Stimulated activated CD4-positive, alpha-beta T cell treated with anti-CD3 and anti-CD28 coated beads, Interleukin-1b, Interleukin-23, amount 100 ng/mL, for 48 hours (primary cell): ENCODE measurements at regions not wholly inside any gene's neighbourhood (a gene's known extent, or its start where the extent isn't known, plus 50 kb on each side); places are given as distances from the start of the nearest gene placed in this dataset.
"Not testable (repeated sequence)": the region's sequence is repeated elsewhere in the genome, so short reads cannot be mapped to it uniquely, and the experiment has no call there.

Source experiments
- DNase-seq: peaks from one replicate; pipeline ENCODE4 v3.0.0-alpha.2; 2020

DNA sequence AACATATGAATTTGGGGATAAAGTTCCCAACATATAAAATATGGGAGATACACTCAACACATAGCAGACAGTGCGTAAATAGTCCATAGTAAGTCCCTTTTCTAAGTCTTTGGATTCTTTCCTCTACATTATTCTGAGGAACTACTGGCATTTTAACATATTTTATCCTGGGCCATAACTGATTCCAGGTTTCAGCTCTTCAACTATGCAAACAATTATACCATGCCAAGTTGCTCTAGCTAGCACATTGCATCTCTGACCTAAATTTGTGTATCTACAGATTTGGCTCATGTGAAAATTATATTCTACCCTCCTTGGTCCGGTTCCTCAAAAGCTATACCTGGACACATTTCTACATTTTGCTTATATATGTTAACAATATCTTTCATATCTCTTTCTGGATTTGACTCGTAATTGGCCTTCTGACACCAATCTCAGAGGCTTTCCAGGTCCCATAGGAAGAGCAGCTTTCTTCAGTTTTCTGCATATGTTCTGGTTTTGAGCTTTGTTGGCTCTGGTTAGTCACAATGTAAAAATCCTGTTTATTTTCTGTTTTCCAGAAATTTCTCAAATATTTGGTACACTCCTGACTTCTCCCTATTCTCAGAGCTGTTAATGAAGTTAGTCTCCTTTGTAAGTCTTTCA is 305.4 kb downstream of the BMP4 start:
- no peak for DNase-seq

DNA sequence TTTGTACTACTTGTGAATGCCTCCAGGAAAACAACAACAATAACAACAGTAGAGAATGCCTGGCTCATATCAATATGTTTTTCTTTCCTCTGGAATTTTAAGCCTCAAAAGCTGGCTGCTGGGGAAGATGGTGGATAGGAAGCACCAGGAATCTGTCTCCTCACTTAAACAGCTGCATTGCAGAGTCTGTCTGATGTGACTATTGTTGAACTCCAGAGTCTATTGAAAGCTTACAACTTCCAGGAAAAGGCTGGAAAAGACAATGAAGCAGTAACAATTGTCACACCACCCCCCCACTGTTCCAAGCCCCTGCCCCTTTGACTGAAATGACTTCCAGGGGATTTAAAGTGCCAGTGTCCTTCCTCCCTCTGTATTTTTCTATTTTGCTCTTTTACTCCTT is 309.7 kb downstream of the BMP4 start:
- no peak for DNase-seq

DNA sequence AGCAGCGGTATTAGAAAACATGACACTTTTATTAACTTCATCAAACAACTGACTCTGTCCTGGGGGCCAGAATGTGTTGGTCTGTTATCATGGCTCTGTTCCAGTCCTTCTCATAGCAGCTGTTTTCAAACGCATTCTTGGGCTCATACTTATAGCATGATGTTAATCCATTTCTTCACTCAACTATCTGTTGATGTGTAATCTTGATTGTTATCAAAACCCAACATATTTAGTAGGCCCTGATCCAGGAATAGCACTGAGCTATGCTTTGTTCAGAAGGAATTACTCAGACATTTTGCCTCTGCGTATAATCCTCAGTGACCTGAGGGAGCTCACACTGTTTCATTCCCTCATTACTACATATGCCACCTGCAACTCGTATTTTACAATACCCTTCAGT is 315.9 kb downstream of the BMP4 start:
- DNase-seq, result no peak

DNA sequence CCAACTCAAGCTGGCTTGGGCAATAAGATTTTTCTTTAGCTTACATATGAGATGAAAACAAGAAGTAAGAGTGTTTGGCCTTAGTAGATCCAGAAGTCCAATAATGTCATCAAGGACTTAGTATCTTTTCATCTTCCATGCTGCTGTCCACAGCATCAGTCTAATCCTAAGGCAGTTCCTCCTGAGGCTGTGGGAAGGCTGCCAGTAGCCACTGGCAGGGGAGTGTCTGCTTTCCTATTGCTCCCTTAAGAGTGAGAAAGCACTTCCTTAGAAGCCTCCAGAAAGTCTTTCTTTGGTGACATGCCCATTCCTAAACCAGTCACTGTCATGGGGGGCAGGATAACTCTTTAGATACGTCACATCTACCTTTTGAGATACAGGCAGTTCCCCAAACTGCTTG is 317.7 kb downstream of the BMP4 start:
- no peak for DNase-seq

DNA sequence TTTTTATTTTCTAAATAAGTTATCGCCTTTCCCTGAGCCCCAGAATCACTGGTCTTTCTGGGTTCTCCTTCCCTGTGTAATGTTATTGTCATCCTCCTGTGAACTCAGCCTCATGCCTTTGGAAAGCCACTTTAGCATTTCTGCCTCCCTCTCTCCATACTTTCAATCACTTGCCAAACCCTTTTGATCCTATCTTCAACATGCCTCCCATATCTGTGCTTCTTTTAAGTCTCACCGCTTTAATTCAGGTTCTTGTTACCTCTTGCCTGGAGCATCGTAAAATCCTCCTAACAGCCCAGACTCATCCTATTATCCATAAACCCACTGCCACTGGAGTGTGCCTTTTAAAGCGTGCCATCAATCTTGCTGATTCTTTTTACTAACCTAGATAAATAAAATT is 321.8 kb downstream of the BMP4 start:
- no peak for DNase-seq

DNA sequence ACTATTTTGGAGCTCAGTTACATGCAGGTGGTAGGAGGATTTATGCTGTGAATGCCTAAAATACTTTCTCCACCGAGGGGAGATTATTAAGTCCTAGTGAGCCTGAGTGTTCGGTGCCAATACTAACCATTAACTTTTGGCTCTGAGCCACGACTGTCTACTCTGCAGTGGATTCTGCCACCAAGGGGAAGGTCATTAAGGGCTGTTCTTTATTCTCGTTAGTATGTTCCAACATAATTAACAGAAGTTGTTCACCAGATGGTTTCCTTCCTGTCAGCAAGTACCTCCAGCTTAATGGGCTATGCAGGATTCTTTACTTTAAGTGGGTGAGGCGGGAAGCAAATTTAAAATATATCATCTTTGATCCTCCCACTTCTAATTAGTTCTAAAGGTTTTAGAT is 326.3 kb downstream of the BMP4 start:
- no peak for DNase-seq

DNA sequence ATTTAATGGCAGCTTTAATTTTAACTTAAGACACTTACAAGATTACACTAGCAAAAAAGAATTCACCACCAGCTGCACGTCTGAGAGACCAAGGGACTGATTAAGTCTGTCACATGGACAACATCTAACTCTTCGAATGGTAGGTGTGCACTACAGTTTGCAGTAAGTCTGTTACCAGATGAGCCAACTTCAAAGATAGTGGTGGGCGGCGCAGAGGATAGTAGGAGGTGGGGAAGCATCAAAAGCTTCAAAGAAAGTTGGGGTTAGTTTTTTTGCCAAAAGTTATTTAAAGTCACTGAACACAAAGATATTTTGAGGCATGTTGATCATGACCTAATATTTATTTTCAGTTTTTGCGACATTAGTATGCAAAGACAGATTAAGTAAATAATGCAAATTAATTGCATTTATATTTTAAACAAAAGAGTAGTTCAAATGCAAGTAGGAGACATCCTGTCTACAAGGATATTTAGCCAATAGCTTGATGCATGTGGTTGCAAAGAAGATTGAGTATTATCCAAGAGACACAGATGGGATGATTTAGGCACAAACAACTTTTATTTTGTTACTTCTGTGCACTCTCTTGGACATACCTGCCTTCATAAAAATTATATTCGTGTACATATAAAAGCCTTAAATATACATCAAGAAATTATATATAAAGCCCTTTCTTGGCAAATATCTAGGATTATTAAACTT is 327.7 kb downstream of the BMP4 start:
- no peak for DNase-seq

DNA sequence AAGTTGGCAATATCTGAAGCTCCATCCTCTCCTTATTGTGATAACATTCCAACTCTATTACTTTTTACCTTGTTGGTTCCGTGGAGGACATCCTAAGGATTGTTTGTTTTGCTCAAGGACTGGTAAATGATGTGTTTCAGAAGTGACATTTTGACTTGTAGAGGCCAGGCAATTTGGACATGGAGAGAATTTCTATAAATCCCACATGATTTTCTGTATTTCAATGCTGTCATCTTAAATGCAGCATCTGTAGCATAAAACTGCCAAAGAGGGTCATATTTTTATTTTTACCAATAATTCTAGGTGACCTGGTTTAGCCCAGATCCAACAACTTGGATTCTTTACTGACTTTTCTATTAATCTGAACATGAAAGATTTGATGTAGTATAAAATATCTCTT is 328.4 kb downstream of the BMP4 start:
- no peak for DNase-seq

DNA sequence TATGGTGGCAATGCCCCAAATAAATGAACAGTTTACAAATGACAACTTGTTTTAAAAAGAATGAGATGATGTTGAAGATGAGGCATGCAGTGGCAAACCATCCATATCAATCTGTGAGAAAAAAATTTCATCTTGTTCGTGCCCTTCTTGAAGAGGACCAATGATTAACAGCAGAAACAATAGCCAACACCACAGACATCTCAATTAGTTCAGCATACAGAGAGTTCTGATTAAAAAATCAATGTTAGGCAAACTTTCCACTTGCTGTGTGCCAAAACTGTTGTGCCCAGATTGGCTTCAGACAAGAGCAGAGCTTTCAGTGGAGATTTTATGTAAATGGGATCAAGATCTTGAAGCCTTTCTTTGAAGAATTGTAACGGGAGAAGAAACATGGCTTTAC is 329.9 kb downstream of the BMP4 start:
- no peak for DNase-seq

DNA sequence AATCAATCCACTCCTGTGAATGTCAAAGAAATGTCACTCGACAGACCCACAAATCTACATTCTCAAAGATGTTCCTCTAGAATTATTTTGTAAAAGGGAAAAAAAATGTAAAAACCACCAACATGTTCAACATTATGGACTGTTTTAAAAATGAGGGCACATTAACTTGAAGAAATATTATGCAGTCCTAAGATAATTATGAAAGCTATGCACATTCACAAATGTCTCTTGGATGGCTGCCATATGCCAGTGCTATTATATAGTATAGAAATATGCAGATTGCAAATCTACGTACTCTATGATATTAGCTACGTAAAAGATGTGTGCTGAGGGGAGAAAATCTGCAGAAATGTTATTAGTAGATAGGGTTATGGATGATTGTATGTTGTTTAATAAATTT is 334.2 kb downstream of the BMP4 start:
- no peak for DNase-seq

DNA sequence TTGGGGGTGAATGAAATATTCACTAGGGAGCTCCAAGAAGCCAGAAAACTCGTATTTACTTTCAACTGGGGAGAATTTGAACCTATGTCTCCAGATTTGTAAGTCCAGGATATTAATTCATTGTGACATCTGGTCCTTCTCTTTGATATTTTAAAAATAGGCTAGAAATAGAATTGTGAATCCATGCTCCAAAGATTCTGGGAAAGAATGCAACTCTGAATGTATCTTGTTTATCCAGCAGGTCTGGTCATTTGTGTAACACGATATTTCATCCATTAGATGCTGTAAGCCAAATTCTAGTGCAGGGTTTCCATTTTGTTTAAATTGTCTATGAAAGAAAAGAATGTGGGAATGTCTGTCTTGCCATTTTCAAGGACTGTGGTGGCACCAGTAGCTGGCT is 334.7 kb downstream of the BMP4 start:
- no peak for DNase-seq

DNA sequence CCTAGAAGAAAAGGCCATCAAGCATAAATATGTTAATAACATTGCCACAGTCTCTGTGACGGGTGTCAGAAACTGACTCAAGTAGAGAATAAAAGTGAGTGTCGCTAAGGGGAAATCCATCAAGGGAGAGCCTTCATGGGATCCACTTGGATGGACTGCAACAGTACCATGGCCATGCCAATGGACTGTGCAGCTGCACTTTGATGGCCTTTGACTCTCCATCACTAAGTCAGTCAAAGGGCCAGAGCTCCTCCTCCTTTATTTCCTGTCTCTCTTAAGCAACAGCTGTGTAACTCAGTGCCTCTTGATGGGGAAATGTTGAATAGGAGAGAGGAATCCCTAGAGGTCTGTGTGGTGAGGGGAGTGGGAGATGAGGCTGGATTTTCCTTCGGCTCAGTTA is 335.2 kb downstream of the BMP4 start:
- no peak for DNase-seq

DNA sequence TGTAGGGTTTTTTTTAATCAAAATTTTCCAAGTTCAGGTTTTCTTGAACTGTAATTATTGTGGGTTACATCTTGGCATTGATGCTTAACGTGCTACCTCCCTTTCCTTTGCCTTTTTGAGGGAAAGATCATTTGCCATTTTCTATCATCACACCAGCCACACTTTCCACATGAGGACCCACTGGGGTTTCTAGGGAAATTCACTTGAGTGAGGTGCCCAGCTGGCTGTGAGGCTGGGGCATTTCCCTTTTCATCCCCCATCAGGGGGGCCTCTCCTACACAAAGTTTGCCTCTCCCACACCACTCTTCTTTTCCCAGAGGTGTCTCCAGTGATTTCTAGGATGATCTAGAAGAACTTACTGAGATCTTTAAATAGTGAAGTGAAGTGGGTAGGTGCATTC is 335.7 kb downstream of the BMP4 start:
- DNase-seq, result no peak

DNA sequence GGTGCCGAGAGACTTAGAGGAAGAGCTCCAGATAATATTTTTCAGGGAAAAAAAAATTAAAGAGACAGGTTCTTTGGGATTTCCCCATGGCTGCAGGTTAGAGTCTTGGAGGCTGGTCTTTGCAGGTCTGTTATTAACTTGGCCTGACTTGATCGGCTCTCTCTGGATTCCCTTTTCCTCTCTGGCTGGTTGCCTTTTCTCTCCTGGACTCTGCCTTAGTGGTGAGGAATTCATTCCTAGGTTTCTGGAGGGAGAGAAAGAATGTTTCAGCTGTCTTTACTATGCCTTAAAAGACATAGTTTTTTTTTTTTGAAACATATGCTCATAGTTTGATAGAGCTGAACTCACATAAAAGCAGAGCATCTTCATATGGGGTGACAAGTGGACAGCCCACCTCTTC is 336.3 kb downstream of the BMP4 start:
- DNase-seq, result no peak

DNA sequence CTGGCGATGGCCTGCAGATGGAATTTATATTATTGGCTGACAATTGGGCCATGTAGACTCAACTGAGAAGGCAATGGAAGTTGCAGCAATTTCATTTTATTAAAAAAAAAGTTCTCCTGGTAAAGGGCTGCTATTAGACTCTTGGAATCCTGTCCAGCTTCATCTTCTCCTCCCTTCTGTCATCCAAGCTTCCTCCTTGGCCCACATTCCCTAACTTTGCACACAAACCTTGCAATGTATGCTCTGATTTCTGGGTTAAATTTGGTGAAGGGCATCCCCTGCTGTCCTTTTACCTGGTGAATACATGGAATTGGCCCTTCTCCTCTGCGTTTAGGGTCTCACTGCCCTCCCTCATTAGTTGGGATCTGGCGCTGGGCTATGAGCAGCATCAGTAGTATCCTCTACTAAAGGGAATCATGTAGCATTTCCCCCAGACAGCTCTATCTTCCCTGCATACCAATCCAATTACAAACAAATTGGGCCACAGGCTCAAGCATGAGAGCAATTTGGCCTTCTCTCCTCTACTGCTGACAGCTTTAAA is 336.9 kb downstream of the BMP4 start:
- no peak for DNase-seq

DNA sequence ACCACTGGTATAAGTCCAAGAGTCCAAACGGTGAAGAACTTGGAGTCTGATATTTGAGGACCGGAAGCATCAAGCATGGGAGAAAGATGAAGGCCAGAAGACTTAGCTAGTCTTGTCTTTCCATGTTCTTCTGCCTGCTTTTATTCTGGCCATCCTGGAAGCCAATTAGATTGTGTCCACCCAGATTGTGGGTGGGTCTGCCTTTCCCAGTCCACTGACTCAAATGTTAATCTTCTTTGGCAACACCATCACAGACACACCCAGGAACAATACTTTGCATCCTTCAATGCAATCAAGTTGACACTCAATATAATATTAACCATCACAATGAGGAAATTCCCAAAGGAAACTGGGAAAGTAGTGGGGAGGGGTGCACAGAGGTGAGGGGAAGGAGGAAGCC is 340.1 kb downstream of the BMP4 start:
- not testable (repeated sequence) for DNase-seq

DNA sequence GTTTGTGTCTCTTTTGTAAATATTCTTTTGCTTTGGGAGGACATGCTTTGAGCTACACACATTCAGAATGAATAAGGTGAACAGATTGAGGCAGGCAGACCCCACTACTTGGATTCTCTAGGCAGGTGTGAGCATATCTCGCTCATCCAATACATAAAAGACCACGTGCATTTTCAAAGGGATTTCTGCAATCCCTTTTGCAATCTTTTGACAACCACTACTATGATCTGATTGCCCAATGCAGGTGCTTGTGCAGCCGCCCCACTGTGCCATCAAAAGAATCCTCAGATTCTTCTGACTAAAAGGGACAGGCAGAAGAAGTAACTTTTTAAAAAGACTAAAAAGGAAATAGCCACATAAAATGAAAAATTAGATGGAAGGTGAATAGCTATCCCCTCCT is 341.4 kb downstream of the BMP4 start:
- no peak for DNase-seq

DNA sequence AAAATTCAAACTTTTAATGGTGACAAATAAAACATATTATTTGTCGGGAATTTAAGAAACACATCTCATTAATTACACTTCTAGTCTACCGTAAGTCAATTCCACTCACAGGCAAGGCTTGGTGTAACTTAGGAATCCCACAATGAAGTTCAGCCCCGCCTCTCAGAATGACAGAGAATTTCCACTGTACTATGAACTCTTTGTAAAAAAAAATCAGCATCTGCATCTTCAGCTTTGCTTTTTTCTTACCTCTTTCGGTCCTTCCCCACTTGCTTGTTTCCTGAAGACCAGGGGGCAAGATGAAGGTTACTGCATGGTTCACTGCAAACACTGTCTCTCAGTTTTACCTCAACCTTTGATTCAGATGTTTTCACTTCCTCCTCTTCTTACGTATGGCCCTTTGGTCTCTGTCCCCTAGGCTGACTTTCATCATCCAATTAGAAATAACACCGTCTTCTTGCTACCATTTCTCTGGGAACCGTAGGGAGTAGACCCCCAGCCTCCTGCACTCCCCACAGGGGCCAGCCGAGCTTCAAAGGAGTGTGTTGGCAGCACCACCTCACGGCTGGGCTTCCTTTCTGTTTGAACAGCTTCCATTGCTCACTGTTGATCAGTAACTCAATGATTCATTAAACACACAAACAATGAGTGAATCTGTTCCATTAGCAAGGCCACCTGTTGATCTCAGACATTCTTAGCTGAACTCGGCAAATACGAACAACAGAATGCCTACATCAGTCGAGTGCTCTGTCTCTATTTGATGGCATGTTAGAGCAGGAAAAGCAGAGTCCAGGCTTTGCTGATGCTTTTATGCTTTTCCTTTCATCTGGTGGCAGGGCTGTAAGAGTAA is 343.0 kb downstream of the BMP4 start:
- DNase-seq, result no peak

DNA sequence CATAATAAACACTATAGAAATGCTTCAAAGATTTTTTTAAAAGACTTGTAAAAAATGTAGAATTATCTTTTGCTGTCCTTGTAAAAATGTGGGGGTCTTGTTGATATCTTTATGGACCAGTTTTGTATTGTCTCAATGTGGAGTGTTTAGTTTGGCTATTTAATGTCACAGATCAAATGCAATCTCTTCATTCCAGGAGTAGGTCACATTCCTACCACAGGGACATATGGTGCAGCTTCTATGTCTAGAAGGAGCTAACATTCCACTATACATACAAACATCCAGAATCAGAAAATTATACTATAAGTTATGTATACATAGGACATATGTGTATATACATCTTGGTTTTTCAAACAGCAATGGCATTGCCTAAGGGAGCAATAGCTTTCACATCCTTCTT is 345.7 kb downstream of the BMP4 start:
- DNase-seq, result no peak

DNA sequence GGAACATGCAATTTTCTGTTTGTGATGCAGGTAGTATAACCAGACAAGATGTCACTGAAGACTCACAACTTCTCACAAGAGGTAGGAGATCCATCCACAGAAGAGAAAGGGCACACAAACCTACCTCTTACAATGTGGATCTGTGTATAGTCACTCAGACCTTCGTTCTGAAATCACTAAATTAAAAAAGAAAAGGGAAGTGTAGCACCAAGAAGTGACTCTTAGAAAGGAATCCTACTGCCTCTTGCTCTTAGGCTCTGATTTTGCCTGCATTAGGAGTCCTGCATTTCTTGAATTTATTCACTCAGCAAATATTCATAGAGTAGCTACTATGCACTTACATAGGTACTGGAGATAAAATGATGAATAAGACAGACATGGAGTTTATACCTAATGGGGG is 347.6 kb downstream of the BMP4 start:
- DNase-seq, result no peak

DNA sequence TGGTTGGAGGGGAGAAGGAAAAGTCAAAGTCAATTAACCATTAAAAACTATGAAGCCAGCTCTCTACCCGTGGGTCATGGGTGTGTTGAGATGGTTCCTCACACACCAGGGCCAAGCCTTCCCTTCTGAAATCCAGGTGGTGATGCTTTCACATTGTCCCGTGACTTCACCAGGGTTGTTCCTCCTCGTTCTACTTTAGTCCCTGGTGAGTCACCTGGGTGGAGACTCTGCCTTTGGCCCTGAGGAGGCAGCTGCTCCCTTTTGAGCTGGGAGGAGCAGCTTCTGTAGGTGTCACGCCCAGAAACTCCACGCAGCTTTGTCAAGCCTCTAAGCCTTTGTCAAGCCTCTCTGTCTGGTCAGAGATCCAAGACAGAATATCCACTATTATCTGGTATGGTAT is 348.3 kb downstream of the BMP4 start:
- no peak for DNase-seq

DNA sequence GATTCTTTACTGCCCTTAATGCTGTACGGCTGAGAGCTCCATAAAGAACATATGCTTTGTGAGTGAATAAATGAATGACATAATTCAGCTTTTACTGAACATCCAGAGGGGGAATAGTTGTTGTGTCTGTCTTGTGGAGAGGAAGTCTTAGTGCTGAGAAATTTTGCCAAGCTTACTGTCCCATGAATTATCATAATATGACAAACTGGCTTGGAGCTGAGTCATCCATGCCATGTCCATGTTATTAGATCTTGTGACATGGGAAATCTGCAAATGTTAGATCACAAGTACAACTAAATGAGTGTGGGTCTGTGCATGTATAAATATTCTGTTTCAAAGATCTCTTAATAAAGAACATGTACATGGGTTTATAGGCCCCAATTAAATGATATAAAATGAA is 350.4 kb downstream of the BMP4 start:
- DNase-seq, result no peak

DNA sequence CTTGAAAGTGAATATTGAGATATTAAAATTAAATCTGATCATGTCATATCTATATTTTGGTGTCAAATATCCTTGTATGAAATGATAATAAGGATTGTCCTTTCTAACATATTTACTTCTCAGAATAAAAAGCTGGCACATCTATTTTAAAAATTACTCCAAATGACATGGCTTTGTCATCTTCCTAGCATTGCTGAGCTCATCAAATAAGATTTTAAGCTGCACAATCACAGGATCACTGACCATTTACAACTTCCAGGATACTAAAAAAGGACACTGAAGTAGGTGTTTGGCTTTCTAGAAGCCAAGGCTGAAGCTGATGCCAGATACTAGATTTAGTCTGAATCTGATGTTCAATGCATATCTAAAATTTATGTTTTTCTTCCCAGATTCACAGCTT is 351.1 kb downstream of the BMP4 start:
- no peak for DNase-seq

DNA sequence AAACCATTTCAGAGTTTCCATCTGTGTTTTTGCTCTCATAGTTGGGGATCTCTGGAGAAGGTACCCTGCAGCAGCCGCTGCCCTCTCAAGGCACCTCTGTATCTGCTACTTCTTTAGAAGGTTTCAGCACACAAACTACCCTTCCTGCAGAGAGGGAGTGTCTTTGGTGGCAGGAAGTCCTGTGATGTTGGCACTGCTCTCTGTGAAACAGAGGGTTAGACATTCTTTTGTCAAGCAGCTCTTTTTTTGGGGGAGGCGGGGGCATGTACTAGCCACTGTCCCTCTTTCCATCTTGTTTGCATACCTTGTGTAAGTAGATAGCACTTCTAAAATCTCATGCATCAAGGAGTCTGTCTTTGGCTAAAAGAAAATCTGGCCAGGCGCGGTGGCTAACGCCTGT is 352.6 kb downstream of the BMP4 start:
- no peak for DNase-seq
